ENCODE measurements at regions not wholly inside any gene's neighbourhood (a gene's known extent, or its start where the extent isn't known, plus 50 kb on each side); places are given as distances from the start of the nearest gene placed in this dataset.

DNA sequence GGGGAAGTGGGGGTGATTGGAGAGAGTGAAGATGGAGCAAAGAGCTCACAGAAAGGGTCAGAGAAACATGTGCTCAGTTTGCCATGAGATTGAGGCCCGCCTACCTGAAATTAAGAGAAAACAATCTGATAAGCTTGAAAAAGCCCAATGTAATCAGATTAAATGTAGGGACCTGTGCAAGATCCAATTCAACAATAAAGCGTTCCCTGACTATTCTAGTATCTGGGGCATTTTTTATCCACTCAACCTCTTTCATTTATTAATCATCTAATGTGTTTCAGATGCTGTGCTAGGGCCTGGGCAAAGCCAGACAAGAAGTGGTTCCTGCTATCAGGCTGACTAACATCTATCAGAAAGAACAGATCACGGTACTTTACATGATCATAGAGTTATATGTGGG, 238.4 kb upstream of the MYO3A start:
- H3K27ac Mint-ChIP-seq: no peak overlapping the region
- no peak for DNase-seq

DNA sequence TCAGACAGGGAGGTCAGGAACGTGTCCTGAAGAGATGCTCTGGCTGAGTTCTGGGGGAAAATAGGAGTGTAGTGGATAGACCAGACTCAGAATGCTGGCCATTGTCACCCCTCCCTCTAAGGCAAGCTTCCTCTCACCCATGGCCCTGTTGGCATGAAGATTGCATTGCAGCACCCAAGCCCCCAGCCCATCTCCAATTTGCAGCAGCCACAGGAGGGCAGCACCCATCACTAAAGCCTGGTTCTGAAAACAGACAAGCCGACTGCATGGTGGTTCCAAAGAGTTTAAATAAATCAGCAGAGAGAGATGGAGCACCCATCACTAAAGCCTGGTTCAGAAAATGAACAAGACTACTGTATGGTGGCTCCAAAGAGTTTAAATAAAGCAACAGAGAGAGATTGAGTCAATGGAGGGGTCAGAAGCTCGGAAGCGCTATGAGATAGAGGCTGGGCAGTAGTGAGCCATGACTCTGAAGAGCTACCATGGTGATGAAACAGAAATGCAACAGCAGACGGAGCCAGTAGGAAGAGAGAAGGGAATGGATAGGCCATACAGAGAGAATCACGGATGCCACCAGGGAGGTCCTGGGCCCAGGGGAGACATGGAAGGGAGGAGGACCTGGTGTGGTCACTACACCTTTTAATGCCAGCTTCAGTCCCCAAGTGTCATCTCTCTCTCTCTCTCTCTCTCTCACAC, 237.9 kb upstream of the MYO3A start:
- H3K27me3 Mint-ChIP-seq: no peaks in the 10 kb centered on the region
- no peak overlapping the region for H3K27ac Mint-ChIP-seq
- H3K4me1 Mint-ChIP-seq (ENCODE audit: low read depth): no peaks in the 10 kb centered on the region
- H3K36me3 Mint-ChIP-seq: no peaks in the 10 kb centered on the region
- H3K9me3 Mint-ChIP-seq: no peaks in the 10 kb centered on the region
- ChIA-PET CTCF (no interaction called here), POLR2A (no interaction called here)
- no peak overlapping the region for H3K4me3 Mint-ChIP-seq
- no peak for DNase-seq
- intact Hi-C loops (cut with micrococcal nuclease): no loop called here

More for the DNA sequence above, 238.4 kb upstream of the MYO3A start:
- POLR2A ChIA-PET: no interaction called here
- CTCF ChIA-PET: interaction anchor here (1.0 kb wide), 1 partner anchor 180 kb away, joined by 3 read pairs; no protein-coding TSS in a partner anchor
- no peaks in the 10 kb centered on the region for H3K9me3 Mint-ChIP-seq
- no peak overlapping the region for H3K4me3 Mint-ChIP-seq
- no peaks in the 10 kb centered on the region for H3K36me3 Mint-ChIP-seq
- H3K4me1 Mint-ChIP-seq (ENCODE audit: low read depth): no peaks in the 10 kb centered on the region
- no peaks in the 10 kb centered on the region for H3K27me3 Mint-ChIP-seq
- intact Hi-C loops (cut with micrococcal nuclease): no loop called here

DNA sequence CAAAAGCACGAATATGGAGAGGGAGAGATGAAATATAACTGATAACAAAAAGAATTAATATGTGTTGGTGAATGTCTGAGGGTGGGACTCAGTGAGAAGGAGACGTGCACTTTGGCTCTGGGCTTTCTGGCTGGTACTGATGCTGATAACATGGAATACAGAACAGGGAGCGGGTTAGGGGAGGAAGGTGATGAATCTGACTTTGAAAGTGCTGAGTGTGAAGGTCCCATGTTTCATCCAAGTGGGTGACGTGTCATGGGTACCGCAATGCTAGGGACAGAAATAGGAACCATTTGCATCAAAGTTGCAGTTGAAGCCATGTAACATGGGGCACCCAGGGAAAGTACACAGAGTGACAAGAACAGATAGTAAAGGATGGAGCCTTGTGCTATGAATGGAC, 236.6 kb upstream of the MYO3A start:
- ChIA-PET CTCF (no interaction called here), POLR2A (no interaction called here)
- Mint-ChIP-seq H3K4me1 (ENCODE audit: low read depth) (no peaks in the 10 kb centered on the region), H3K4me3 (no peak overlapping the region), H3K27me3 (no peaks in the 10 kb centered on the region), H3K27ac (no peak overlapping the region), H3K9me3 (no peaks in the 10 kb centered on the region), H3K36me3 (no peaks in the 10 kb centered on the region)
- no peak for DNase-seq
- intact Hi-C loops (cut with micrococcal nuclease): no loop called here

DNA sequence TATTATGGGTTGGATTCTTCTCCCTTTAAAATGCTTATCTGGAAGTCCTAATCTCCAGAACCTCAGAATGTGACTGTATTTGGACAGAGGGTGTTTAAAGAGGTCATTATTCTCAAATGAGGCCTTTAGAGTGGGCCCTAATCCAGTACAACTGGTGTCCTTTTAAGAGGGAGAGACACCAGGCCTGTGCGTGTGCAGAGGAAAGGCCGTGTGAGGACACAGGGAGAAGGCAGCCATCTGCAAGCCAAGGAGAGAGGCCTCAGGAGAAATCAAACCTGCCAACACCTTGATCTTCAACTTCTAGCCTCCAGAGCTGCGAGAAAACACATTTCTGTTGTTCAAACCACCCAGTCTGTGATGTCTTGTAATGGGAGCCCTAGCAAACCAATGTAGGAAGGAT, 235.4 kb upstream of the MYO3A start:
- CTCF ChIA-PET: no interaction called here
- no peak for DNase-seq
- POLR2A ChIA-PET: no interaction called here
- intact Hi-C loops (cut with micrococcal nuclease): no loop called here
- Mint-ChIP-seq H3K27ac (no peak overlapping the region), H3K36me3 (no peaks in the 10 kb centered on the region), H3K4me1 (ENCODE audit: low read depth) (no peaks in the 10 kb centered on the region), H3K27me3 (no peaks in the 10 kb centered on the region), H3K9me3 (no peaks in the 10 kb centered on the region), H3K4me3 (no peak overlapping the region)

DNA sequence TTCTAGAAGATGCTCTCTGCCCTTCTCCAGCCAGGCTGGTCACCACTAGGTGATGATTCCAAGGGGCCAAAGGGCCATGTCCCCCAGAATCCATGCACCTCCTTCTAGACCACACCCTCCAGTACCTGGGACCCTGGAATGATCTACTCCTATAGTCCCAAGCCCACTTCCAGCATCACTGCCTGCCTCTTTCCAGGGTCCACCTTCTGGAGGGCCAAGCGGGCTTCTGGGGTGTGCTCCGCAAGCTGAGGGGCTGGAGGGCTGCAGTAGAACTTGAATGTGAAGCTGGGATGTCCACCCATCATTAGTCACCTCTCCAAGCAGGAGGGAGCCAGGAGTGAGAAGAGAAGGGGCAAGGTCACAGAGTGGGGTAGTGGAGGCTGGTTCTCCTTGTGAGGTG, 234.4 kb upstream of the MYO3A start:
- Mint-ChIP-seq H3K4me3 (no peak overlapping the region), H3K27me3 (no peaks in the 10 kb centered on the region), H3K36me3 (no peaks in the 10 kb centered on the region), H3K4me1 (ENCODE audit: low read depth) (no peaks in the 10 kb centered on the region), H3K27ac (no peak overlapping the region), H3K9me3 (no peaks in the 10 kb centered on the region)
- CTCF ChIA-PET: no interaction called here
- intact Hi-C loops (cut with micrococcal nuclease): no loop called here
- POLR2A ChIA-PET: no interaction called here
- no peak for DNase-seq

DNA sequence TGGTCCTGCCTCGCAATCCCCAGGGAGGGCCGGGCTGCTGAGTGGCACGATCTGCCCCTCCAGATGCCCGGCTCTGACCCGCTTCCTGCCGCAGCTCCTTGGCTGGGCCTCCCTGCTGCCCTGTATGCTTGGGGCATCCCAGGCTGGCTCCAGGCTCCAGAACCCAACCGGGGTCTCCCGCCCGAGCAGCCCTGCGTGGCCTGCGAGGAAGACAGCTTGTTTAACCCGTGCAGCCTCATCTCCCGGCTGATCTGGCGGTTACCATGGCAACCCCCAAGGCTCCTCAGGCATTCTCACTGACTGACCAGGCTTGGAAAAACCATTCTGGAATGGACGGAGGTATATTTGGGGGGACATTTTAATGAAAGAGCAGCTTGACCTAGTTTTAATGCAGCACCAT, 232.4 kb upstream of the MYO3A start:
- POLR2A ChIA-PET: no interaction called here
- no peaks in the 10 kb centered on the region for H3K36me3 Mint-ChIP-seq
- no peaks in the 10 kb centered on the region for H3K4me1 Mint-ChIP-seq (ENCODE audit: low read depth)
- no peaks in the 10 kb centered on the region for H3K9me3 Mint-ChIP-seq
- H3K27ac Mint-ChIP-seq: no peak overlapping the region
- CTCF ChIA-PET: interaction anchor here (0.9 to 2.3 kb wide), 2 partner anchors 10 to 119 kb away, joined by 4 to 7 read pairs; no protein-coding TSS in a partner anchor
- no peak overlapping the region for H3K4me3 Mint-ChIP-seq
- H3K27me3 Mint-ChIP-seq: no peaks in the 10 kb centered on the region
- intact Hi-C loops (cut with micrococcal nuclease): no loop called here
- DNase-seq: no peak

DNA sequence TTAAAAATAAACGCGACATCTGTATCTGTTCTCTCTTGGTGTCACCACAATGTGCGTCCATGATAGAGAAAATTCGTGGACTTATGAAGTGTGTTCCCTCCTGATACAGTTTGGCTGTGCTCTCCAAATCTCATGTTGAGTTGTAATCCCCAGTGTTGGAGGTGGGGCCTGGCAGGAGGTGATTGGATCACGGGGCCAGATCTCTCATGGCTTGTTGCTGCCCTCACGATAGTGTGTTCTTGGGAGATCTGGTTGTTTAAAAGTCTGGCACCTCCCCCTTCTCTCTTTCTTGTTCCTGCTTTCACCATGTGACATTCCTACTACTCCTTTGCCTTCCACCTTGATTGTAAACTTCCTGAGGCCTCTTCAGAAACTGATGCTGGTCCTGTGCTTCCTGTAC, 229.4 kb upstream of the MYO3A start:
- ChIA-PET POLR2A (no interaction called here), CTCF (no interaction called here)
- Mint-ChIP-seq H3K4me3 (no peak overlapping the region), H3K27me3 (no peaks in the 10 kb centered on the region), H3K9me3 (no peaks in the 10 kb centered on the region), H3K27ac (no peak overlapping the region), H3K36me3 (no peaks in the 10 kb centered on the region), H3K4me1 (ENCODE audit: low read depth) (no peaks in the 10 kb centered on the region)
- intact Hi-C loops (cut with micrococcal nuclease): no loop called here
- no peak for DNase-seq

DNA sequence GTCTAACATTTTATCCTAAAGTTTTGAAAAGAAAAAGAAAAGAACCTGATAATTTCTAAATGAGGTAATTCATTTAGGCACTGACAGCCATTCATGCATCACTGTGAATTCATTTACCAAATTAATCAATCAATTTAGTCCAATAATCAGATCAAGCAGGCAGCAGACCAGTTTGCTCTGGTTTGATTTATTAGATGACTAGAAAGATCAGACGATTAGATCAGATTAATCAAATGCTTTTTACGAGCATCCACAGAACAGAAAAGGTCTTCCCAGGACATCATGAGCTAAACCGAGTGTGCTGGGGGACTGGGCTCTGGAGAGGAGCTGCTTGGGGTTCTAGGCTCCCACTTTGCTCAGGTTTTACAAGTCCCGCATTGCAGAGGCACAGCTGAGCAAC, 226.5 kb upstream of the MYO3A start:
- peaks cover 2% of the 10 kb centered on the region for H3K27me3 Mint-ChIP-seq

DNA sequence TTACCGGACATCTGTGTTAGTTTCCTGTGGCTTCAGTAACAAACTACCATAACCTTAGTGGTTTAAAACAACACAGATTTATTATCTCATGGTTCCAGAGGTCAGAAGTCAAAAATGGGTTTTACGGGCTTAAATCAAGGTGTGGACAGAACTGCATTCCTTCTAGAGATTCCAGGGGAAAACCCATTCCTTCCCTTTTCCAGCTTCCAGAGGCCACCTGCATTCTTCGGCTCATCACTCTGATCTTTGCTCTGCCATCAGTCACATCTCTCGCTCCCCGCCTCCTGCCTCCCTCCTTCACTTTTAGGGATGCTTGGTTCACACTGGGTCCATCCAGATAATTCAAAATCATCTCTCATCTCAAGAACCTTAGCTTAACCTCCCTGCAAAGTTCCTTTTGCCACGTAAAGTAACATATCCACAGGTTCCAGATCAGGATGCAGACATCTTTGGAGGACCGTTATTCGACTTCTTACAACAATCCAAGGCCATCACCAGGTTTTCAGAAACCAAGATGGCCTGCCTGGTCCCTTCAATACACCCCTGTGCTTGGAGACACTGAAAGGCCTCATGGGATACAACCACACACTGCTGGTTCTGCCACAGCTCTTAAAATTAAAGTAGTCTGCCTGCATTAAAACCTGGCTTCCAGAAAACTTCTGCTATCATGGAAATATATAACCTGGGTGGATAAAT, 225.9 kb upstream of the MYO3A start:
- Mint-ChIP-seq H3K4me1 (ENCODE audit: low read depth) (no peaks in the 10 kb centered on the region), H3K27ac (no peak overlapping the region), H3K9me3 (no peaks in the 10 kb centered on the region), H3K4me3 (no peak overlapping the region), H3K27me3 (peaks cover 2% of the 10 kb centered on the region), H3K36me3 (no peaks in the 10 kb centered on the region)
- DNase-seq: no peak
- intact Hi-C loops (cut with micrococcal nuclease): no loop called here
- CTCF ChIA-PET: no interaction called here
- POLR2A ChIA-PET: no interaction called here

More for the DNA sequence above, 226.5 kb upstream of the MYO3A start:
- Mint-ChIP-seq H3K4me3 (no peak overlapping the region), H3K27ac (no peak overlapping the region), H3K9me3 (no peaks in the 10 kb centered on the region), H3K4me1 (ENCODE audit: low read depth) (no peaks in the 10 kb centered on the region), H3K36me3 (no peaks in the 10 kb centered on the region)
- intact Hi-C loops (cut with micrococcal nuclease): no loop called here
- CTCF ChIA-PET: no interaction called here
- no peak for DNase-seq
- POLR2A ChIA-PET: no interaction called here

DNA sequence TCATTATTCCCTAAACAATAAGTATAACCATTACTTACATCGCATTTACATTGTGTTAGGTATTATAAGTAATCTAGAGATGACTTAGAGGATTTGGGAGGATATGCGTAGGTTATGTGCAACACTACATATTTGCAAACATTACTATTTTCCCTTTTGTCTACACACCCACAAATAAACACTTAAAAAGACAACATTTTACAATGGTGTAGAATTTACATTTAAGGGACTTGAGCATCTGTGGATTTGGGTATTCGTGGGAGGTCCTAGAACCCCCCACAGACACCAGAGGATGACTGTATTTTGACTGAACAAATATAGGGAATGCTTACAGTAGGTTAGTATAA, 220.2 kb upstream of the MYO3A start:
- no peak for DNase-seq

DNA sequence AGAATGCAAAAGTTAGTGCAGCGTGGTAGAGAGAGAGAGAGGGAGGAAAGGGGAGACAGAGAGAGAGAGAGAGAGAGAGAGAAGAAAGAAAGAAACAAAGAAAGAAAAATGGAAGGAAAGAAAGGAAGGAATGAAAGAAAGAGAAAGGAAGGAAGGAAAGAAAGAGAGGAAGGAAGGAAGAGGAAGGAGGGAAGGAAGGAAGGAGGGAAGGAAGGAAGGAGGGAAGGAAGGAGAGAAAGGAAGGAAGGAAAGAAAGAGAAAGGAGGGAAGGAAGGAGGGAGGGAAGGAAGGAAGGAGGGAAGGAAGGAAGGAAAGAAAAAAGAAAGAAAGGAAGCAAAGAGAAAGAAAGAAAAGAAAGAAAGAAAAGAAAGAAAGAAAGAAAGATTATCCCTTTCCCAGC, 209.8 kb upstream of the MYO3A start:
- no peak for DNase-seq
- no peaks in the 10 kb centered on the region for H3K36me3 Mint-ChIP-seq
- H3K9me3 Mint-ChIP-seq: no peaks in the 10 kb centered on the region
- intact Hi-C loops (cut with micrococcal nuclease): no loop called here
- H3K4me3 Mint-ChIP-seq: no peak overlapping the region
- H3K27ac Mint-ChIP-seq: no peak overlapping the region
- ChIA-PET POLR2A (no interaction called here), CTCF (no interaction called here)
- peaks cover 2% of the 10 kb centered on the region for H3K27me3 Mint-ChIP-seq
- no peaks in the 10 kb centered on the region for H3K4me1 Mint-ChIP-seq (ENCODE audit: low read depth)

More for the DNA sequence above, 220.2 kb upstream of the MYO3A start:
- H3K36me3 Mint-ChIP-seq: no peaks in the 10 kb centered on the region
- ChIA-PET POLR2A (no interaction called here), CTCF (no interaction called here)
- intact Hi-C loops (cut with micrococcal nuclease): no loop called here
- H3K9me3 Mint-ChIP-seq: no peaks in the 10 kb centered on the region
- no peaks in the 10 kb centered on the region for H3K4me1 Mint-ChIP-seq (ENCODE audit: low read depth)
- no peak overlapping the region for H3K4me3 Mint-ChIP-seq
- peaks cover 5% of the 10 kb centered on the region for H3K27me3 Mint-ChIP-seq
- H3K27ac Mint-ChIP-seq: no peak overlapping the region

DNA sequence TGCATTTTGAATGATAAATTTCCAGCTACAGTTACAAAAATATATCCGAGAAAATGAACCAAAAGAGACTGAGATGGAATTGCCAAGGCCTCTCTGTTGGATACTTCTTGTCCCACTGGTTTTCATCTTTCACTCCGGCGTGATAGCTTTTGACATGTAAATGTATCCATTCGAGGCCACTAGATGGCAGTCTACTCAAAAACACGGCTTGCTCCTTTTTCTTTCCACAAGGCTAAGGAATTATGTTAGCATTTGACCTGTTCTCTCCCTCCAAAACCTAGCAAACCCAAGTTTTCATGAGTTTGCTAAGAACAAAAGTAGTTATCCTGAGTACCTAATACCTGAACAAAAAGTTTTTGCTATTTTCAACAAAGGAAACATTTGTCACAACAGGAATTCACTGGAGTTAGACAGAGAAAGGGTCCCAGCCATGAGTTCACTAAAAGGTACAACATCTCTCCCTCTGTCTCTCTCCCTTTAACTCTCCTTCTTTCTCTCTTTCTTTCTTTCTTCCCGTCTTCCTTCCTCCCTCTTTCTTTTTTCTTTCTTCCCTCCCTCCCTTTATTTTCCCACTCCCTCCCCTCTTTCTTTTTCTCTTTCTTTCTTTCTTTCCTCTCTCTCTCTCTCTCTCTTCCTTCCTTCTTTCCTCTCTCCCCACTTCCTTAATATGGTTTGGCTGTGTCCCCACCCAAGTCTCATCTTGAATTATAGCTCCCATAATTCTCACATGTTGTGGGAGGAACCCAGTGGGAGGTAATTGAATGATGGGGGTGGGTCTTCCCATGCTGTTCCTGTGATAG, 207.9 kb upstream of the MYO3A start:
- CTCF ChIA-PET: interaction anchor here (0.7 to 2.2 kb wide), 2 partner anchors 11 to 13 kb away, joined by 3 to 10 read pairs; no protein-coding TSS in a partner anchor
- Mint-ChIP-seq H3K9me3 (no peaks in the 10 kb centered on the region), H3K4me1 (ENCODE audit: low read depth) (no peaks in the 10 kb centered on the region), H3K27me3 (peaks cover 2% of the 10 kb centered on the region), H3K27ac (no peak overlapping the region), H3K4me3 (no peak overlapping the region), H3K36me3 (no peaks in the 10 kb centered on the region)
- DNase-seq: no peak
- POLR2A ChIA-PET: no interaction called here
- intact Hi-C loops (cut with micrococcal nuclease): no loop called here

DNA sequence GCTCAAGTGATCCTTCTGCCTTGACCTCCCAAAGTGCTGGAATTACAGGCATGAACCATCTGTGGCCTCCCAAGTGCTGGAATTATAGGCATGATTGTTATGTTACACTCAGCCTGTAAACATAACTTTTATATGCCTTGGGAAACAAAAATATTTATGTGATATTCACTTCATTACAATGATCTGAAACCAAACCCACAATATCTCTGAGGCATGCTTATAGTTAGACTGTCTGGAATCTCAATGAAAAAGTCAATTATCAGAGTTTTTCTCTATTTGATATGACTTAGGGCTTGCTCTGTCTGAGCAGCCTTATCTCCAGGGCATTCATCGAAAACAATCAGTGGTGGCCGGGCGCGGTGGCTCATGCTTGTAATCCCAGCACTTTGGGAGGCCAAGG, 195.3 kb upstream of the MYO3A start:
- DNase-seq: no peak
- Mint-ChIP-seq H3K27me3 (peaks cover 4% of the 10 kb centered on the region), H3K36me3 (no peaks in the 10 kb centered on the region), H3K27ac (no peak overlapping the region), H3K4me1 (ENCODE audit: low read depth) (no peaks in the 10 kb centered on the region), H3K4me3 (no peak overlapping the region), H3K9me3 (no peaks in the 10 kb centered on the region)
- CTCF ChIA-PET: no interaction called here
- intact Hi-C loops (cut with micrococcal nuclease): no loop called here
- POLR2A ChIA-PET: no interaction called here
